GM12878 (cell line): ENCODE measurements at regions not wholly inside any gene's neighbourhood (a gene's known extent, or its start where the extent isn't known, plus 50 kb on each side); places are given as distances from the start of the nearest gene placed in this dataset.

Experiments used
- CHD1 ChIP-seq: IDR thresholded peaks from 2 replicates; pipeline ENCODE4 v1.6.1; 2012; ENCODE audit warnings: low read depth, low read length, improper control_type of control experiment
- CTCF ChIP-seq, 3 experiments: IDR thresholded peaks in 2 of 3; conservative IDR thresholded peaks in 1 of 3; 2 replicates each; pipeline ENCODE4 v1.5.1; 2011; ENCODE audit warnings: low read depth in 3 of 3, low read length in 3 of 3, mild to moderate bottlenecking in 3 of 3, control low read depth in 2 of 3, moderate library complexity in 2 of 3, inconsistent platforms in 1 of 3, mixed read lengths in 1 of 3; ENCODE audit not compliant: control insufficient read depth in 2 of 3, insufficient read depth in 1 of 3; ENCODE audit errors: extremely low read depth in 1 of 3
- E2F4 ChIP-seq: IDR thresholded peaks from 2 replicates; pipeline ENCODE4 v1.6.1; 2012; ENCODE audit warnings: low read depth, low read length, improper control_type of control experiment
- HDAC6 ChIP-seq: fragments of 200-600 bp; sonication (generic); IDR thresholded peaks from one replicate; pipeline ENCODE4 v1.8.0; 2017; ENCODE audit warnings: antibody characterized with exemption; ENCODE audit not compliant: unreplicated experiment
- JUND ChIP-seq: IDR thresholded peaks from 2 replicates; pipeline ENCODE4 v1.6.1; 2012; ENCODE audit warnings: low read depth, mild to moderate bottlenecking, low read length, improper control_type of control experiment, moderate library complexity
- POLR2A ChIP-seq: IDR thresholded peaks from 2 replicates; pipeline ENCODE4 v1.6.1; 2011; ENCODE audit warnings: low read depth, mild to moderate bottlenecking, low read length
- PRDM15 ChIP-seq: fragments of 450-650 bp; formaldehyde crosslinking; IDR thresholded peaks from 2 replicates; pipeline ENCODE4 v1.4.0; 2020; ENCODE audit warnings: mild to moderate bottlenecking, moderate library complexity
- TCF7 ChIP-seq: IDR thresholded peaks from 2 replicates; pipeline ENCODE4 v1.6.1; 2014; ENCODE audit warnings: antibody characterized with exemption, borderline replicate concordance

- TF ChIP-seq JUND (no peak), HDAC6 (no peak), POLR2A (no peak), CHD1 (no peak), PRDM15 (CRISPR knock-in tag) (no peak), CTCF (IDR thresholded peaks at IDR 0.05 in 2 of 3, conservative IDR thresholded peaks at IDR 0.05 in 1 of 3; ENCODE audit: control insufficient read depth in 2 of 3, extremely low read depth in 1 of 3, insufficient read depth in 1 of 3, low read depth in 3 of 3, low read length in 3 of 3) (no peak), E2F4 (no peak), TCF7 (no peak)
Measured at GRCh38 chr20:9916761-9917160, 77.9 kb upstream of the PAK5 start.
